Astrocyte of the cerebellum (primary cell): ENCODE measurements at regions not wholly inside any gene's neighbourhood (a gene's known extent, or its start where the extent isn't known, plus 50 kb on each side); places are given as distances from the start of the nearest gene placed in this dataset.

Experiments
- DNase-seq: peaks from one replicate; pipeline ENCODE4 v3.0.0-alpha.2; 2011; ENCODE audit warnings: low read depth
- H3K4me3 ChIP-seq: 2 replicates; pipeline ENCODE4 v1.5.1; 2011; ENCODE audit warnings: mild to moderate bottlenecking, low read depth, low read length, moderate library complexity
- in situ Hi-C: cut with HindIII; loops from 2 replicates; pipeline ENCODE4 v1.10.0; 2017; ENCODE audit warnings: low sequenced_read_pairs
- TF ChIP-seq, protein P1 (sequence below): IDR thresholded peaks from 2 replicates; pipeline ENCODE4 v1.5.1; 2012; ENCODE audit warnings: low read length, low read depth, moderate library complexity, mild to moderate bottlenecking; ENCODE audit errors: missing control alignments

DNA sequence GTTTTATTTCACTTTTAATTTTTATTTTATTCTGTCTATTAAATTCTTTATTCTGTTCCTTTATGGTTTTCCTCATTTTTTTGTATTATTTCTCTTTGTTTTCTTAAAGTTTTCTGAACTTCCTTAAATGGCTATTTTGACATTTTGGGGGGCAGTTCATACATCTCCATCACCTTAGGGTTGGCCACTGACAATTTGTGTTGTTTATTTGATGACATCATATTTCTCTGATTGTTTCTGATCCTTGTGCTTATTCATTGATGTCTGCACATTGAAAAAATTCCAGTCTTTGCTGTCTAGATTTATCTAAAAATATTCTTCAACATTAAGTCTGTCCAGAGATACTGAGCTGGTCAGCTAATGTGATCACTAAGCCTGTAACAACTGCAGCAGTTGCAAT, 379.5 kb upstream of the EYS start:
- in situ Hi-C loops: no loop called here
- TF ChIP-seq, protein P1, sequence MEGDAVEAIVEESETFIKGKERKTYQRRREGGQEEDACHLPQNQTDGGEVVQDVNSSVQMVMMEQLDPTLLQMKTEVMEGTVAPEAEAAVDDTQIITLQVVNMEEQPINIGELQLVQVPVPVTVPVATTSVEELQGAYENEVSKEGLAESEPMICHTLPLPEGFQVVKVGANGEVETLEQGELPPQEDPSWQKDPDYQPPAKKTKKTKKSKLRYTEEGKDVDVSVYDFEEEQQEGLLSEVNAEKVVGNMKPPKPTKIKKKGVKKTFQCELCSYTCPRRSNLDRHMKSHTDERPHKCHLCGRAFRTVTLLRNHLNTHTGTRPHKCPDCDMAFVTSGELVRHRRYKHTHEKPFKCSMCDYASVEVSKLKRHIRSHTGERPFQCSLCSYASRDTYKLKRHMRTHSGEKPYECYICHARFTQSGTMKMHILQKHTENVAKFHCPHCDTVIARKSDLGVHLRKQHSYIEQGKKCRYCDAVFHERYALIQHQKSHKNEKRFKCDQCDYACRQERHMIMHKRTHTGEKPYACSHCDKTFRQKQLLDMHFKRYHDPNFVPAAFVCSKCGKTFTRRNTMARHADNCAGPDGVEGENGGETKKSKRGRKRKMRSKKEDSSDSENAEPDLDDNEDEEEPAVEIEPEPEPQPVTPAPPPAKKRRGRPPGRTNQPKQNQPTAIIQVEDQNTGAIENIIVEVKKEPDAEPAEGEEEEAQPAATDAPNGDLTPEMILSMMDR: no peak
- no peak overlapping the region for H3K4me3 ChIP-seq
- DNase-seq: no peak

DNA sequence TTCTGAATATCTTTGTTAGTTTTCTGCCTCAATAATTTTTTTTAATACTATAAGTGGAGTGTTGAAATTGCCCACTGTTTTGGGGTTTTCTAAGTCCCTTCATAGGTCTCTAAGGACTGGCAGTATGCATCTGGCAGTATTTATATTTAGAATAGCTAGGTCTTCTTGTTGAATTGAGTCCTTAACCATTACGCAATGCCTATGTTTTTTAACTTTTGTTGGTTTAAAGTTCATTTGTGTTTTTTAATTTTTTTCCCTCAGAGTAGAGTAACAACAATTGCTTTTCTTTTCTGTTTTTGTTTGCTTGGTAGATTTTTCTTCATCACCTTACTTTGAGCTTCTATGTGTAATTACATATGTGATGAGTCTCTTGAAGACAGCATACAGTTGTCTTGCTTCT, 375.9 kb upstream of the EYS start:
- in situ Hi-C loops: no loop called here

DNA sequence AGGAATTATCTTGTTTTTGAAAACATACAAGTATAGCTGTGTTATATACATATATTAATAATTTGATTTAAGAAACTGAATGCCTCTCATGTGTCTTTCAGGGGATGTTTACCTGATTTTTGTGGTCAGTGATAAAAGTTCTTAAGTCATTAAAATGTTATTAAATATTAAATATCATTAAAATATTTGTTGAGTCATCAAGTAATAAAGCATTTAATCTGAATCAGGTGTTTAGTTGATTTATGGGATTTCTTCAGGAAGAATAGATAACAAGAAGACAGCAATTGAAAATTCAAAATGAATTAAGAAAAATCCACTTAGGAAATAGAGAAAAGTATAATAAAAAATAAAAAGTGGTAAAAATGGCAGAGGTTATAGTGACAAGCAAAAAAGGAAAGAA, 361.9 kb upstream of the EYS start:
- in situ Hi-C loops: no loop called here
- TF ChIP-seq, protein P1: no peak
- H3K4me3 ChIP-seq: no peak overlapping the region
- no peak for DNase-seq

More for the DNA sequence above, 375.9 kb upstream of the EYS start:
- no peak for DNase-seq
- no peak overlapping the region for H3K4me3 ChIP-seq
- TF ChIP-seq, protein P1: no peak

DNA sequence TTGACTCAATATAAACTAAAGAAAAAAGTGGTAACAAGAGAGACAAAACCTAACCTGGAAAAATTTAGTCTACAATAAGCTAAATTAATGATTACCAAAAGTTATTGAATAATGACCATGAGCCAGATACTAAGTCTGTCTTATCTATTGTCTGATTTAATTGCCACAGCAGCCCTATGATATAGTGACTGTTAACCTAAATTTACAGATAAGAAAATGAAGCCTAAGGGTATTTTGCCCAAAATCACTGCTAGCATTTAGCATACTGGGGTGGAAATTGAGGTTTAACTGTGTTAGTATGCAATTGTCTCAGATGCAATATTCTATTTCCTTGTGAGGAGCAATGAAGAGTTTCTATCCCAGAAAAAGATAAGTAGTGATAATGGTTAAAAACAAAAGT, 361.0 kb upstream of the EYS start:
- TF ChIP-seq, protein P1: no peak
- in situ Hi-C loops: no loop called here
- no peak overlapping the region for H3K4me3 ChIP-seq
- no peak for DNase-seq

DNA sequence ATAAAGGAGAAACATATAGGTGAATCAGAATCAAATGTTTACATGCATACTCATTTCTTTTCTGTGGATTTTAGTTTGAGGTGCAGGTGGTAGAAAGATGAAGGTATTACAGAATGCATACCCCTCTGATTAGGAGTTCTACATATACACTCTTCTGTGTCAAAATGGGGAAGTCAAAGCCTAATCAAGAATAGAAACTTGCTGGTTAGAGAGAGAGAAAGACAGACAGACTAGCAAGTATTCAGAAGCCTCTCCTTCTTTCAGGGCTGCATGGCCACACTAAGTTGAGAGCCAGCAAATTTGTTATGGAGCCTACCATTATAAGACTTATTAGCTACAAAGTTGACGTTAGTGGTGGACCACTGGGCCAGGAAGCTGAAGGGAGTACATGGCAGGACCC, 358.3 kb upstream of the EYS start:
- H3K4me3 ChIP-seq: no peak overlapping the region
- TF ChIP-seq, protein P1: no peak
- in situ Hi-C loops: no loop called here
- DNase-seq: no peak

DNA sequence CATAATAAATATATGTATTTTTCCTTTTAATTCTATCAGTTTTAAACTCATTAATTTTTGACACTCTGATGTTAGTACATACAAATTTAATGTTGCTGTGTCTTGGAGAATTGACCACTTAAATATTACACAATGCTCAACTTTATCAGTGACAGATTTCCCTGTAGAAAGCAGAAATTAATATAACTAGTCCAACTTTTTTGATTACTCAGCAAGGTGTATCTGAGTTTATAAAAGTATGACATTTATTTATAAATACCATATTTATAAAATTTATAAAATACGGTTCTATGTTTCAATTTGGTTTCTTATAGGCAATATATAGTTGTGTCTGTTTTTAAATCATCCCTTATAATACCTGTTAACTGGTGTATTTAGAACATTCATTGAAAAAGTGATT, 350.0 kb upstream of the EYS start:
- no peak overlapping the region for H3K4me3 ChIP-seq

More for the DNA sequence above, 350.0 kb upstream of the EYS start:
- DNase-seq: no peak
- TF ChIP-seq, protein P1: no peak
- in situ Hi-C loops: no loop called here
